ENCODE measurements at regions not wholly inside any gene's neighbourhood (a gene's known extent, or its start where the extent isn't known, plus 50 kb on each side); places are given as distances from the start of the nearest gene placed in this dataset.

DNA sequence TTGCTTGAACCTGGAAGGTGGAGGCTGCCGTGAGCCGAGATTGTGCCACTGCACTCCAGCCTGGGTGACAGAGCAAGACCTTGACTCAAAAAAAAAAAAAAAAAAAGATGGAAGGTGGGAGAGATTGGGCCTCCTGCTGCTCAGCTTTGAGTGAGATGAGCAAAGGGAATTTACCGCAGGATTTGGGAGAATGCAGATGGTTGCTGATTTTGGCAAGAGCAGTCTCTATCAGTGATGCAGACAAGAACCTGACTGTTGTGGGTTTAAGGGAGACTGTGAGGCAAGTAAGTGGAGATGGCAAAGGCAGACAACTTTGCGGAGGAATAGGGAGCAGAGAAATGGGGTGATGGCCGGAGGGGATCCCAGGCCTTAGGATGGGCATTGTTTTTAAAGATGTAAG, 1140.8 kb upstream of the AUTS2 start:
- no peak overlapping the region for H2AK5ac ChIP-seq (ENCODE audit: low read length)
- no peak overlapping the region for H4K5ac ChIP-seq (ENCODE audit: low read length)
- no peak overlapping the region for H4K8ac ChIP-seq (ENCODE audit: low read depth, low read length)
- no peak overlapping the region for H3K23ac ChIP-seq (ENCODE audit: low read length)
- H3K4me3 ChIP-seq (ENCODE audit: low read length) = no peak overlapping the region
- no peaks in the 10 kb centered on the region for H3K27me3 ChIP-seq (ENCODE audit: insufficient read depth, low read length, poor library complexity)
- no peak overlapping the region for H3K18ac ChIP-seq (ENCODE audit: low read length)
- no peak overlapping the region for H2BK120ac ChIP-seq (ENCODE audit: low read depth, low read length)
- no peak overlapping the region for H2BK15ac ChIP-seq (replicated peaks; ENCODE audit: low read depth)
- no peak for DNase-seq
- H3K36me3 ChIP-seq (ENCODE audit: control insufficient read depth, insufficient read depth, low read length) = no peaks in the 10 kb centered on the region
- no peak overlapping the region for H3K4ac ChIP-seq (ENCODE audit: low read depth, low read length)
- no peaks in the 10 kb centered on the region for H3K4me1 ChIP-seq (ENCODE audit: control insufficient read depth, low read depth, low read length)
- H2BK5ac ChIP-seq (ENCODE audit: low read length) = no peak overlapping the region
- no peak overlapping the region for H3K4me2 ChIP-seq (ENCODE audit: low read length)
- no peak overlapping the region for H3K56ac ChIP-seq (ENCODE audit: low read length)
- H3K9ac ChIP-seq (ENCODE audit: low read length) = no peak overlapping the region
- H3K79me2 ChIP-seq (ENCODE audit: control insufficient read depth, insufficient read depth, low read length) = no peaks in the 10 kb centered on the region
- WGBS (ENCODE audit: extremely low coverage, insufficient coverage, low lambda C conversion rate) = no CpG with 5 or more reads among the region's 5 CpGs
- H3K27ac ChIP-seq (ENCODE audit: low read depth, low read length) = no peak overlapping the region
- no peaks in the 10 kb centered on the region for H3K79me1 ChIP-seq (ENCODE audit: low read length)

DNA sequence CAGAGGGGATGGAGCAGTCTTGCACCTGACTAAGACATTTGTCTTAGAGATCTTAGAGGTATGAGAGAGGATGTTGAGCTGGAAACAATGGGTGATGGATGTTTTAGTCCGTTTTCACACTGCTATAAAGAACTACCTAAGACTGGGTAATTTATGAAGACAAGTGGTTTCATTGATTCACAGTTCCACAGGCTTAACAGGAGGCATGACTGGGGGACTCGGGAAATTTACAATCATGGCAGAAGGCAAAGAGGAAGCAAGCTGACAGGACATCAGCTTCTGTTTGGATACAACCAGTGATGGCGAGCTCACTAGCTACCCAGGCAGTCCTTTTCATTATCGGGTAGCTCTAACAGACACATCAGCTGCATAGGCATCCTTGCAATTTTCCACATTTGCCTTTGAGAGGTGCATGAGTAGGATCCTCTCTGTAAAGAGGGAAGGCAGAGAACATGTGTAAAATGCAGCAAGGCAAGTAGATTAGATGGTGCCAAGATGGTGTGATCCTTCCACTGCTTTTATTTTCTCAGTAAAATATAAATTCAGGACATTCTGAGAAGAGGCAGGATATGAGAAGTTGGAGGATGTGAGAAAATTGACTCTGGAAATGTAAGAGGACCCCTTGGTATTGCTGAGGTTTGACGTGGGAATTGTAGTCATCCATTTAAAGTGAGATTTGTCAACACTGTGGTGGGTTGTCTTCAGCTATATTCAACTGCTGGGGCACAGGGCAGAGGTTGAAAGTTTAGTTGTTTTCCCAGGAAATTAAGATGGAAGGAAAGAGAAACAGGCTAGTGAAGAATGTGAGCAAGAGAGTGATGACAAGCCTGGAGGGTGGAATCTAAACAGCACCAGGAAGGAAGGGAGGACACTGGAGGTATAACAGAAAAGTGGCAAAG, 1140.0 kb upstream of the AUTS2 start:
- H3K18ac ChIP-seq (ENCODE audit: low read length) = no peak overlapping the region
- no peak overlapping the region for H2BK120ac ChIP-seq (ENCODE audit: low read depth, low read length)
- H3K79me1 ChIP-seq (ENCODE audit: low read length) = no peaks in the 10 kb centered on the region
- H3K4ac ChIP-seq (ENCODE audit: low read depth, low read length) = no peak overlapping the region
- no peak overlapping the region for H4K8ac ChIP-seq (ENCODE audit: low read depth, low read length)
- no peak overlapping the region for H3K4me3 ChIP-seq (ENCODE audit: low read length)
- H4K5ac ChIP-seq (ENCODE audit: low read length) = no peak overlapping the region
- no peaks in the 10 kb centered on the region for H3K4me1 ChIP-seq (ENCODE audit: control insufficient read depth, low read depth, low read length)
- no peak overlapping the region for H3K9ac ChIP-seq (ENCODE audit: low read length)
- no peak for DNase-seq
- H2BK15ac ChIP-seq (replicated peaks; ENCODE audit: low read depth) = no peak overlapping the region
- H3K4me2 ChIP-seq (ENCODE audit: low read length) = no peak overlapping the region
- H3K27me3 ChIP-seq (ENCODE audit: insufficient read depth, low read length, poor library complexity) = no peaks in the 10 kb centered on the region
- no peak overlapping the region for H3K23ac ChIP-seq (ENCODE audit: low read length)
- no peak overlapping the region for H3K56ac ChIP-seq (ENCODE audit: low read length)
- no peaks in the 10 kb centered on the region for H3K36me3 ChIP-seq (ENCODE audit: control insufficient read depth, insufficient read depth, low read length)
- no peak overlapping the region for H2AK5ac ChIP-seq (ENCODE audit: low read length)
- no peaks in the 10 kb centered on the region for H3K79me2 ChIP-seq (ENCODE audit: control insufficient read depth, insufficient read depth, low read length)
- no peak overlapping the region for H2BK5ac ChIP-seq (ENCODE audit: low read length)
- no CpG with 5 or more reads among the region's 5 CpGs for WGBS (ENCODE audit: extremely low coverage, insufficient coverage, low lambda C conversion rate)
- H3K27ac ChIP-seq (ENCODE audit: low read depth, low read length) = no peak overlapping the region

- H3K27me3 ChIP-seq (ENCODE audit: insufficient read depth, low read length, poor library complexity) = no peaks in the 10 kb centered on the region
- H3K4me1 ChIP-seq (ENCODE audit: control insufficient read depth, low read depth, low read length) = no peaks in the 10 kb centered on the region
- H3K36me3 ChIP-seq (ENCODE audit: control insufficient read depth, insufficient read depth, low read length) = no peaks in the 10 kb centered on the region
- no peak overlapping the region for H2AK5ac ChIP-seq (ENCODE audit: low read length)
- H3K4me2 ChIP-seq (ENCODE audit: low read length) = no peak overlapping the region
- no peak overlapping the region for H3K4me3 ChIP-seq (ENCODE audit: low read length)
- H4K8ac ChIP-seq (ENCODE audit: low read depth, low read length) = no peak overlapping the region
- no peak overlapping the region for H4K5ac ChIP-seq (ENCODE audit: low read length)
- H3K27ac ChIP-seq (ENCODE audit: low read depth, low read length) = no peak overlapping the region
- no peak overlapping the region for H3K18ac ChIP-seq (ENCODE audit: low read length)
- WGBS (ENCODE audit: extremely low coverage, insufficient coverage, low lambda C conversion rate) = no CpG with 5 or more reads among the region's 2 CpGs
- H3K79me1 ChIP-seq (ENCODE audit: low read length) = no peaks in the 10 kb centered on the region
- no peak overlapping the region for H3K23ac ChIP-seq (ENCODE audit: low read length)
- no peak overlapping the region for H3K4ac ChIP-seq (ENCODE audit: low read depth, low read length)
- no peak overlapping the region for H2BK15ac ChIP-seq (replicated peaks; ENCODE audit: low read depth)
- H3K56ac ChIP-seq (ENCODE audit: low read length) = no peak overlapping the region
- no peak for DNase-seq
- H2BK5ac ChIP-seq (ENCODE audit: low read length) = no peak overlapping the region
- no peak overlapping the region for H3K9ac ChIP-seq (ENCODE audit: low read length)
- H3K79me2 ChIP-seq (ENCODE audit: control insufficient read depth, insufficient read depth, low read length) = no peaks in the 10 kb centered on the region
- no peak overlapping the region for H2BK120ac ChIP-seq (ENCODE audit: low read depth, low read length)
Observed at GRCh38 chr7:68461430-68461829, 1136.8 kb upstream of the AUTS2 start.

- no peak overlapping the region for H3K18ac ChIP-seq (ENCODE audit: low read length)
- no peak overlapping the region for H3K4me3 ChIP-seq (ENCODE audit: low read length)
- no peaks in the 10 kb centered on the region for H3K27me3 ChIP-seq (ENCODE audit: insufficient read depth, low read length, poor library complexity)
- H2AK5ac ChIP-seq (ENCODE audit: low read length) = no peak overlapping the region
- H3K4me2 ChIP-seq (ENCODE audit: low read length) = no peak overlapping the region
- H2BK5ac ChIP-seq (ENCODE audit: low read length) = no peak overlapping the region
- WGBS (ENCODE audit: extremely low coverage, insufficient coverage, low lambda C conversion rate) = no CpG with 5 or more reads among the region's 17 CpGs
- H3K23ac ChIP-seq (ENCODE audit: low read length) = no peak overlapping the region
- H3K9ac ChIP-seq (ENCODE audit: low read length) = no peak overlapping the region
- no peak for DNase-seq
- H3K79me2 ChIP-seq (ENCODE audit: control insufficient read depth, insufficient read depth, low read length) = no peaks in the 10 kb centered on the region
- no peak overlapping the region for H2BK120ac ChIP-seq (ENCODE audit: low read depth, low read length)
- H3K79me1 ChIP-seq (ENCODE audit: low read length) = no peaks in the 10 kb centered on the region
- H2BK15ac ChIP-seq (replicated peaks; ENCODE audit: low read depth) = no peak overlapping the region
- H3K56ac ChIP-seq (ENCODE audit: low read length) = no peak overlapping the region
- no peak overlapping the region for H4K8ac ChIP-seq (ENCODE audit: low read depth, low read length)
- no peak overlapping the region for H3K27ac ChIP-seq (ENCODE audit: low read depth, low read length)
- H4K5ac ChIP-seq (ENCODE audit: low read length) = no peak overlapping the region
- no peaks in the 10 kb centered on the region for H3K36me3 ChIP-seq (ENCODE audit: control insufficient read depth, insufficient read depth, low read length)
- no peaks in the 10 kb centered on the region for H3K4me1 ChIP-seq (ENCODE audit: control insufficient read depth, low read depth, low read length)
- H3K4ac ChIP-seq (ENCODE audit: low read depth, low read length) = no peak overlapping the region
Observed at GRCh38 chr7:68470836-68471435, 1127.3 kb upstream of the AUTS2 start.

GRCh38 chr7:68472688-68473087, 1125.6 kb upstream of the AUTS2 start:
- Histone ChIP-seq H3K18ac (ENCODE audit: low read length) (no peak overlapping the region), H4K8ac (ENCODE audit: low read depth, low read length) (no peak overlapping the region), H3K23ac (ENCODE audit: low read length) (no peak overlapping the region), H3K4me2 (ENCODE audit: low read length) (no peak overlapping the region), H2AK5ac (ENCODE audit: low read length) (no peak overlapping the region), H3K9ac (ENCODE audit: low read length) (no peak overlapping the region), H2BK15ac (replicated peaks; ENCODE audit: low read depth) (no peak overlapping the region), H3K79me1 (ENCODE audit: low read length) (no peaks in the 10 kb centered on the region), H2BK120ac (ENCODE audit: low read depth, low read length) (no peak overlapping the region), H3K4ac (ENCODE audit: low read depth, low read length) (no peak overlapping the region), H3K4me1 (ENCODE audit: control insufficient read depth, low read depth, low read length) (no peaks in the 10 kb centered on the region), H3K27me3 (ENCODE audit: insufficient read depth, low read length, poor library complexity) (no peaks in the 10 kb centered on the region), H4K5ac (ENCODE audit: low read length) (no peak overlapping the region), H2BK5ac (ENCODE audit: low read length) (no peak overlapping the region), H3K27ac (ENCODE audit: low read depth, low read length) (no peak overlapping the region), H3K4me3 (ENCODE audit: low read length) (no peak overlapping the region), H3K56ac (ENCODE audit: low read length) (no peak overlapping the region), H3K79me2 (ENCODE audit: control insufficient read depth, insufficient read depth, low read length) (no peaks in the 10 kb centered on the region), H3K36me3 (ENCODE audit: control insufficient read depth, insufficient read depth, low read length) (no peaks in the 10 kb centered on the region)
- DNase-seq = no peak
- WGBS (ENCODE audit: extremely low coverage, insufficient coverage, low lambda C conversion rate) = no CpG with 5 or more reads among the region's 5 CpGs
